Body of pancreas (tissue), 4 donors: ENCODE measurements at regions not wholly inside any gene's neighbourhood (a gene's known extent, or its start where the extent isn't known, plus 50 kb on each side); places are given as distances from the start of the nearest gene placed in this dataset.

Experiments
- POLR2A ChIP-seq, 3 donors: fragments of 450-650 bp; IDR thresholded peaks; one replicate each; pipeline ENCODE4 v1.6.1; 2016; ENCODE audit warnings: antibody characterized with exemption in 3 of 3, mild to moderate bottlenecking in 2 of 3
- TF ChIP-seq, protein P1 (sequence below), 7 experiments: fragments of 450-650 bp in 4 of 7; fragments of 200-600 bp in 3 of 7; sonication (generic) in 3 of 7; IDR thresholded peaks; one replicate each; pipeline ENCODE4 v1.5.1; 2016 to 2019; ENCODE audit warnings: antibody characterized with exemption in 7 of 7

DNA sequence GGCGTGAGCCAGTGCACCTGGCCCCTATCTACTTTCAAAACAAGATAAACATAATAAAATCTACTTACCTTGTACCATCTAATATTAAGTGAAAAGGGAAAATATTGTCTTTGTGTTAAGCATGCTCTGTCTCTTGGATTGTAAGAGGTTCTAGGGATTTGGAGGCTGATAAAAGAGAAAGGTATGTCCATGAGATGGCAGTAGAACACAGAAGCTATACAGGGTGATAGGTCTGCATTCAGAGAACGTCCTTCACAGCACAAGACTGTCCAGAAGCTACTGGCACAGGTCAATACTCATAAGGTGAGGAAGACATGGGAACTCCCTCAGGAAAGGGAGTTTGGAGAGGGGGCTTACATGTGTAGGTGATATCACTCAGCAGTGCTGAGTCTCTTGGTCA, 135.5 kb downstream of the TMEM47 start:
- TF ChIP-seq, protein P1, sequence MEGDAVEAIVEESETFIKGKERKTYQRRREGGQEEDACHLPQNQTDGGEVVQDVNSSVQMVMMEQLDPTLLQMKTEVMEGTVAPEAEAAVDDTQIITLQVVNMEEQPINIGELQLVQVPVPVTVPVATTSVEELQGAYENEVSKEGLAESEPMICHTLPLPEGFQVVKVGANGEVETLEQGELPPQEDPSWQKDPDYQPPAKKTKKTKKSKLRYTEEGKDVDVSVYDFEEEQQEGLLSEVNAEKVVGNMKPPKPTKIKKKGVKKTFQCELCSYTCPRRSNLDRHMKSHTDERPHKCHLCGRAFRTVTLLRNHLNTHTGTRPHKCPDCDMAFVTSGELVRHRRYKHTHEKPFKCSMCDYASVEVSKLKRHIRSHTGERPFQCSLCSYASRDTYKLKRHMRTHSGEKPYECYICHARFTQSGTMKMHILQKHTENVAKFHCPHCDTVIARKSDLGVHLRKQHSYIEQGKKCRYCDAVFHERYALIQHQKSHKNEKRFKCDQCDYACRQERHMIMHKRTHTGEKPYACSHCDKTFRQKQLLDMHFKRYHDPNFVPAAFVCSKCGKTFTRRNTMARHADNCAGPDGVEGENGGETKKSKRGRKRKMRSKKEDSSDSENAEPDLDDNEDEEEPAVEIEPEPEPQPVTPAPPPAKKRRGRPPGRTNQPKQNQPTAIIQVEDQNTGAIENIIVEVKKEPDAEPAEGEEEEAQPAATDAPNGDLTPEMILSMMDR (IDR thresholded peaks at IDR 0.05) = no peak
- no peak for TF ChIP-seq POLR2A (IDR thresholded peaks at IDR 0.05)
